NCI-H146 treated with DMSO at 0.1 percent for 48 hours (cell line): ENCODE measurements at regions not wholly inside any gene's neighbourhood (a gene's known extent, or its start where the extent isn't known, plus 50 kb on each side); places are given as distances from the start of the nearest gene placed in this dataset.

ENCODE experiments used
- DNase-seq: peaks from one replicate; lab custom pipeline; 2025; ENCODE audit not compliant: unreplicated experiment; lab: John Stamatoyannopoulos, UW

- peak; percentile 7 for DNase-seq
Observed at GRCh38 chr2:147045113-147045512, 799.7 kb upstream of the ACVR2A start.

GRCh38 chr2:147041121-147041494 lies 803.7 kb upstream of the ACVR2A start:
- DNase-seq: no peak

- no peak for DNase-seq
Observed at GRCh38 chr2:147040298-147041120, 804.3 kb upstream of the ACVR2A start.

- no peak for DNase-seq
Observed at GRCh38 chr2:147037048-147037447, 807.8 kb upstream of the ACVR2A start.

GRCh38 chr2:147033044-147033443 lies 811.8 kb upstream of the ACVR2A start:
- DNase-seq: no peak

GRCh38 chr2:147031897-147032296 lies 812.9 kb upstream of the ACVR2A start:
- DNase-seq: no peak

GRCh38 chr2:147030966-147031720 lies 813.7 kb upstream of the ACVR2A start:
- DNase-seq: no peak

GRCh38 chr2:147027436-147027835 lies 817.4 kb upstream of the ACVR2A start:
- no peak for DNase-seq

- DNase-seq: no peak
Observed at GRCh38 chr2:147026664-147027295, 818.0 kb upstream of the ACVR2A start.

- DNase-seq: no peak
Observed at GRCh38 chr2:147025646-147026585, 818.9 kb upstream of the ACVR2A start.

- no peak for DNase-seq
Observed at GRCh38 chr2:147019311-147019710, 825.5 kb upstream of the ACVR2A start.

GRCh38 chr2:147017951-147018645 lies 826.7 kb upstream of the ACVR2A start:
- no peak for DNase-seq

GRCh38 chr2:147016181-147016580 lies 828.6 kb upstream of the ACVR2A start:
- no peak for DNase-seq

- no peak for DNase-seq
Observed at GRCh38 chr2:147015591-147015990, 829.2 kb upstream of the ACVR2A start.

- DNase-seq: no peak
Observed at GRCh38 chr2:147013696-147014392, 831.0 kb upstream of the ACVR2A start.

GRCh38 chr2:147008481-147008880 lies 836.3 kb upstream of the ACVR2A start:
- no peak for DNase-seq

GRCh38 chr2:147006736-147007141 lies 838.1 kb upstream of the ACVR2A start:
- DNase-seq: no peak

GRCh38 chr2:147003081-147003480 lies 841.7 kb upstream of the ACVR2A start:
- no peak for DNase-seq

GRCh38 chr2:147002256-147002655 lies 842.6 kb upstream of the ACVR2A start:
- no peak for DNase-seq

GRCh38 chr2:147001061-147001460 lies 843.8 kb upstream of the ACVR2A start:
- no peak for DNase-seq
